GM13977 (cell line): ENCODE measurements at regions not wholly inside any gene's neighbourhood (a gene's known extent, or its start where the extent isn't known, plus 50 kb on each side); places are given as distances from the start of the nearest gene placed in this dataset.

Experiments
- DNase-seq: peaks from one replicate; pipeline ENCODE4 v3.0.0; 2012; ENCODE audit warnings: low spot score
- CTCF ChIP-seq: IDR thresholded peaks from 2 replicates; pipeline ENCODE4 v1.5.1; 2012; ENCODE audit warnings: mild to moderate bottlenecking, control low read depth; ENCODE audit not compliant: insufficient read depth; ENCODE audit errors: extremely low read depth, missing control alignments
- in situ Hi-C: fragments of 300-500 bp; cut with MboI; formaldehyde crosslinking; loops from one replicate; pipeline ENCODE4 v1.12.0; 2022; ENCODE audit warnings: low sequenced_read_pairs, low pct_unique_long_range_greater_than_20kb, mixed read lengths, inconsistent platforms; ENCODE audit not compliant: unreplicated experiment

- in situ Hi-C loops = no loop called here
- no peak for DNase-seq
- no peak for TF ChIP-seq CTCF
Measured at GRCh38 chr11:127075758-127076157, 75.2 kb upstream of the KIRREL3 start.

GRCh38 chr11:127074151-127074761, 73.7 kb upstream of the KIRREL3 start:
- in situ Hi-C loops = no loop called here
- TF ChIP-seq CTCF = peak; percentile 47
- peak; percentile 63 for DNase-seq

- no peak for DNase-seq
- in situ Hi-C loops = no loop called here
- no peak for TF ChIP-seq CTCF
Measured at GRCh38 chr11:127073621-127074020, 73.1 kb upstream of the KIRREL3 start.

DNA sequence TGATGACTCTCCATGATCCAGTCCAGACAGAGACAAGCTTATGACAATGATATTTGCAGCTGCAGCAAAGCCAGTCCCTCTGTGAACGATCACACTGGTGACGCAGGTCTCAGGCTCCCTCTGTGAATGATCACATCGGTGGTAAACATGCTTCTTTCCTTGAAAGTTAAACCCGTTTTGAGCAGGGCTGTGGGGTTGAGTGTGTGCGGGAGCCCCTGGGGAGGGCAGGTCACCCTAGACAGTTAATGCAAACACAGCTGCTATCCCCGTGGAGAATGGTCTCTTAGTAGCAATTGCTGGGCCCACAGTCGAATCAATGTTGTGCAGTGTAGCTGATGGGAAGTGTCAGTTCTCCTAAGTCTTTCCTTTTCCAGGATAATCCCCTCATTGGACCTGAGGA, 71.0 kb upstream of the KIRREL3 start:
- no peak for DNase-seq
- TF ChIP-seq CTCF = no peak
- in situ Hi-C loops = no loop called here

DNA sequence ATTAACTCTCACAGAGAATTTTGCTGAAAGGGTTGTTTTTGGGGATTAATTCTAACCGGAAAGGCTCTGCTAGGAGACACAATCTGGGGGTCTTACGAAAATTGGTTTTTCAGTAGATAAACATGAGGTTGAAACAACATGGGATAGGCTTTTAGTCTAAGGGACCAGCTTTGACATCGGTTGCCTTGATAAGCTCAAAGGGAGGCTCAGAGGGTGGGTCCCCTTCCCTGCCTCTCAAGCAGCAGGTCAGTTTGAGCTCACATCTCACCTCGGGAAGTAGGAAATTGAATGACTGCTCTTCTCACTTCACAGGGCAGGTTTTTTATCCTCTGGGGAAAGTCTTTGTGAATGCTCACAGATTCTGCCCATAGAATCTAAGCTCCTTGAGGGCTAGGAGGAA, 70.2 kb upstream of the KIRREL3 start:
- no peak for TF ChIP-seq CTCF
- DNase-seq = no peak
- in situ Hi-C loops = no loop called here

DNA sequence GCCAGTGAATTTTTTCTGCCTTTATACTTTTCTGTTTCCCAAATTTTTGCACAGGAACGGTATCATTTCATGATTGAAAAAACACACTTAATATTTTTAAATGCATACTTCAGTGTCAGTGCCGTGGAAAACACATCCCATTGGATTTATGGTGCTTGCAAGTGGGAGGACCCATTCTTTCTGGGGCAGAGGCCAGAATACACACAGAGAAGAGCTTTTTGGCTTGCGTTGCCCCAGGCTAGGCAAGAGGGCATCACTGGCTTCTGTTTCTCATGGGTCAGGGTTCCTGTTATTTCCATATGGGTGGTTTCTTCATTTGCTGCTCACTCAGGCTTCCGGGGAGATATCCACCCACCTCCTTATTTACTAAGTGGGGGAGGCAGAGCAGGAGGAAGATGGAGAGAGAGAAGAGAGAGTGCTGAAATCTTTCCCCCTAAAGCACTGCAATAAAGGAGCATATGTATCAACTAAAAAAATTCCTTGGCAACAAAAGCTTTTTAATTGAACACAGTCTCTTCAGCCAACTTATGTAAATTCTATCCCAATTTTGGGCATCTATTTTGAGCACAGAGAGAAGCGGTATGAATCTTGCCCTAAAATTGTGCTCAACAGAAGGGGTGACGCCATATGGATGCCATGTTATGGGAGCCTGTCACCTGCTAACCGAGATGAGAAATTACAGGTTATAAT, 66.0 kb upstream of the KIRREL3 start:
- no peak for DNase-seq
- TF ChIP-seq CTCF = no peak
- in situ Hi-C loops = no loop called here
